Loucy (cell line): ENCODE measurements at regions not wholly inside any gene's neighbourhood (a gene's known extent, or its start where the extent isn't known, plus 50 kb on each side); places are given as distances from the start of the nearest gene placed in this dataset.

Experiments
- H2AFZ ChIP-seq: fragments of 200-600 bp; sonication (generic); 2 replicates; pipeline ENCODE4 v1.6.0; 2016; ENCODE audit warnings: antibody characterized with exemption, mild to moderate bottlenecking, low read length, moderate library complexity
- H3F3A ChIP-seq: fragments of 200-600 bp; 2 replicates; pipeline ENCODE4 v1.6.0; 2016; ENCODE audit warnings: antibody characterized with exemption, low read depth, mild to moderate bottlenecking
- H3K27me3 ChIP-seq: fragments of 200-600 bp; sonication (generic); 2 replicates; pipeline ENCODE4 v1.6.1; 2014; ENCODE audit warnings: low read length, mild to moderate bottlenecking; ENCODE audit not compliant: insufficient read depth, poor library complexity, severe bottlenecking
- H3K36me3 ChIP-seq: fragments of 200-600 bp; sonication (generic); 2 replicates; pipeline ENCODE4 v1.6.1; 2016; ENCODE audit warnings: low read length; ENCODE audit not compliant: insufficient read depth
- H3K4me1 ChIP-seq: fragments of 200-600 bp; sonication (generic); 2 replicates; pipeline ENCODE4 v1.5.1; 2014; ENCODE audit warnings: low read length, mild to moderate bottlenecking; ENCODE audit not compliant: insufficient read depth, poor library complexity, severe bottlenecking
- H3K4me2 ChIP-seq: fragments of 200-600 bp; sonication (generic); 2 replicates; pipeline ENCODE4 v1.6.0; 2014; ENCODE audit warnings: antibody characterized with exemption, low read length, low read depth, mild to moderate bottlenecking; ENCODE audit not compliant: poor library complexity, severe bottlenecking
- H3K4me3 ChIP-seq: fragments of 200-600 bp; sonication (generic); 2 replicates; pipeline ENCODE4 v1.5.1; 2014; ENCODE audit warnings: low read length, mild to moderate bottlenecking, mixed read lengths; ENCODE audit not compliant: poor library complexity, severe bottlenecking
- H3K79me2 ChIP-seq: fragments of 200-600 bp; sonication (generic); 2 replicates; pipeline ENCODE4 v1.6.1; 2014; ENCODE audit warnings: low read length; ENCODE audit not compliant: insufficient read depth
- H3K9ac ChIP-seq: fragments of 200-600 bp; sonication (generic); 2 replicates; pipeline ENCODE4 v1.6.0; 2014; ENCODE audit warnings: mild to moderate bottlenecking, low read depth, low read length, moderate library complexity; ENCODE audit not compliant: poor library complexity, severe bottlenecking
- H3K9me2 ChIP-seq: fragments of 200-600 bp; sonication (generic); replicated peaks from 2 replicates; pipeline ENCODE4 v1.6.1; 2016; ENCODE audit warnings: low read depth, low read length, mixed read lengths
- H3K9me3 ChIP-seq: fragments of 200-600 bp; sonication (generic); 2 replicates; pipeline ENCODE4 v1.6.1; 2014; ENCODE audit warnings: mild to moderate bottlenecking, antibody characterized with exemption, low read length, low read depth; ENCODE audit not compliant: insufficient read depth
- H4K20me1 ChIP-seq: fragments of 200-600 bp; sonication (generic); 2 replicates; pipeline ENCODE4 v1.6.0; 2014; ENCODE audit warnings: antibody characterized with exemption, low read length, mild to moderate bottlenecking; ENCODE audit not compliant: insufficient read depth, poor library complexity, severe bottlenecking
- CTCF ChIP-seq: fragments of 200-600 bp; sonication (generic); conservative IDR thresholded peaks from 2 replicates; pipeline ENCODE4 v1.5.1; 2014; ENCODE audit warnings: mild to moderate bottlenecking, antibody characterized with exemption, low read length
- EZH2phosphoT487 ChIP-seq: fragments of 200-600 bp; IDR thresholded peaks from 2 replicates; pipeline ENCODE4 v1.6.1; 2018; ENCODE audit warnings: antibody characterized with exemption, mild to moderate bottlenecking, moderate library complexity, borderline replicate concordance

- no peaks in the 10 kb centered on the region for H3K9me2 ChIP-seq
- TF ChIP-seq EZH2phosphoT487 (no peak), CTCF (no peak)
- H3K27me3 ChIP-seq: no peaks in the 10 kb centered on the region
These were observed 297.2 kb downstream of the RPS24 start for GRCh38 chr10:78330884-78331283.

DNA sequence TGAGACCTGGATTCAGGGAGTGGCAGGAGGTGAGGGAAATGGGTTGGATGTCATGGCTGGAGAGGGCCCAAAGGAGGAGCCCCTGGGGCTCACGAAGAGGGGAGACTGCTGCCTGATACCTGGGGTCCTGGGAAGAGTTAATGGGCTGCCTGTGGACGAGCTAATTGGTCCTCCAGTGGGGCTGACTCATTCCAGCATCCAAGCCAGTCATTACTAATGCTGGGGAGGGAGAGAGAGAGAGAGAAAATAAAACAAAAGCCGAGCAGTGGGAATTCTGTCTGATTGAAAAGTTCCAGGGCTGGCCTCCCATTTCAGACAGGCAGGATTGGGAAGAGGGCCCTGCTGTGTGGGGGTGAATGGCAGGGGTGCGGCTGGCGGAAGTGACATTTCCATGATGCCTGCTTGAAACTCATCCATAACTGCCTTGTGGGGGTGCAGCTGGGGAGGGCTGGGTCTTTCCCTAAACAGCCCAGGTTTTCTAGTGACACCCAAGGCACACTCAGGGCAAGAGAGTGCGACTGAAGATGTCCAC is 297.8 kb downstream of the RPS24 start:
- Histone ChIP-seq H2AFZ (no peak overlapping the region), H3K79me2 (no peaks in the 10 kb centered on the region), H3K4me2 (no peak overlapping the region), H3K4me3 (no peak overlapping the region), H3K27me3 (no peaks in the 10 kb centered on the region), H3K9me2 (no peaks in the 10 kb centered on the region), H3K36me3 (no peaks in the 10 kb centered on the region), H3F3A (no peaks in the 10 kb centered on the region), H3K9ac (no peak overlapping the region), H3K4me1 (no peaks in the 10 kb centered on the region), H3K9me3 (peaks cover 11% of the 10 kb centered on the region), H4K20me1 (no peaks in the 10 kb centered on the region)
- TF ChIP-seq EZH2phosphoT487 (no peak), CTCF (no peak)

More at GRCh38 chr10:78330884-78331283, 297.2 kb downstream of the RPS24 start:
- H2AFZ ChIP-seq: no peak overlapping the region
- H3K9ac ChIP-seq: no peak overlapping the region
- no peaks in the 10 kb centered on the region for H4K20me1 ChIP-seq
- H3K4me1 ChIP-seq: no peaks in the 10 kb centered on the region
- no peak overlapping the region for H3K4me2 ChIP-seq
- H3F3A ChIP-seq: no peaks in the 10 kb centered on the region
- H3K36me3 ChIP-seq: no peaks in the 10 kb centered on the region
- no peaks in the 10 kb centered on the region for H3K79me2 ChIP-seq
- no peak overlapping the region for H3K4me3 ChIP-seq
- H3K9me3 ChIP-seq: peaks cover 17% of the 10 kb centered on the region

DNA sequence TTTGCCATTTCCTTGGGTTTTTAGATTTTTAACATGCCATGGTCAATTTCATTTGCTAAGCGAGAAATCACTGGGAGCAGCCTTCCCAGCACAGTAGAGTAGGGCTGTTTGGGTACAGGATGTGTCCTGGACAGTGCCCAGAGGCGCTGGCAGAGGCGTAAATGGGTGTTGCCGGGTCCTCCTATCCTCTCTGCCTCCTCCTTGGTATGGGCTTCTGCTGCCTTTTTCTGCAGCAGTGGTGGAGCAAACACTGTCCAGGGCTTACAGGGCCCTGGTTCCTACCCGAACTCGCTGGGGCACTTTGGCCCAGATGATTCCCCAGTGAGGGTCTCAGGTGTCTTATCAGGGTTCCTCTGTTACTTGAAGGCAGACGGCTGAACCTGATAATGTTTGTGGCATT is 298.3 kb downstream of the RPS24 start:
- Histone ChIP-seq H3F3A (no peaks in the 10 kb centered on the region), H3K9me3 (peaks cover 7% of the 10 kb centered on the region; the same call in 1 of the 2 replicates), H2AFZ (no peak overlapping the region), H4K20me1 (no peaks in the 10 kb centered on the region), H3K9me2 (no peaks in the 10 kb centered on the region), H3K27me3 (no peaks in the 10 kb centered on the region), H3K36me3 (no peaks in the 10 kb centered on the region), H3K4me3 (no peak overlapping the region), H3K4me2 (no peak overlapping the region), H3K4me1 (no peaks in the 10 kb centered on the region), H3K79me2 (no peaks in the 10 kb centered on the region), H3K9ac (no peak overlapping the region)
- TF ChIP-seq EZH2phosphoT487 (no peak), CTCF (no peak)
